Adrenal gland (tissue), 5 donors: ENCODE measurements at regions not wholly inside any gene's neighbourhood (a gene's known extent, or its start where the extent isn't known, plus 50 kb on each side); places are given as distances from the start of the nearest gene placed in this dataset.

Experiments used
- POLR2A ChIP-seq, 2 donors: fragments of 450-650 bp; IDR thresholded peaks; one replicate each; pipeline ENCODE4 v1.6.1; 2017; ENCODE audit warnings: antibody characterized with exemption in 2 of 2, mild to moderate bottlenecking in 2 of 2, moderate library complexity in 1 of 2
- TF ChIP-seq, protein P1 (sequence below), 6 experiments: fragments of 450-650 bp in 4 of 6; fragments of 200-600 bp in 2 of 6; sonication (generic) in 1 of 6; IDR thresholded peaks; 1 replicate in 5 of 6; 2 replicates in 1 of 6; pipeline versions ENCODE4 v1.5.1 to v1.8.0; 2016 to 2021; ENCODE audit warnings: antibody characterized with exemption in 6 of 6, mild to moderate bottlenecking in 2 of 6, moderate library complexity in 1 of 6
- donor health status: DM: no; HTN: no; CAD: no.

DNA sequence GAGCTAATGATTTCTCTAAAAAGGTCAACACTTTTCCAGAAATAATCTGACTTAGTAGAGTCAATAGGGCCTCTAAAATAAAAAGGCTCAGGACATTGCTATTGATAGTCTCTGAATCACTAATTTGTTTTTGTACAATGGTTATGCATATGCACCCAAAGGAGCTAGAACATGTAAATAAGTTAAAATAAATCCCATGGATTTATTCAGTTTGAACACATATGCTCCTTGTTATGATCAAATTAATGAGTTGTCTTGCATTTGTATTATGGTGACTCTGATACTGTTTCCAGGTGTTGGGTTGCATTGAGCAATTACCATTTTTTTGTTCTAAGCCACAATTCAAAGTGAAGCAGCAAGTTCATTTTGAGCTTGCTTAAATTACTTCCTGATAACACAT, 276.0 kb upstream of the TUSC1 start:
- TF ChIP-seq, protein P1, sequence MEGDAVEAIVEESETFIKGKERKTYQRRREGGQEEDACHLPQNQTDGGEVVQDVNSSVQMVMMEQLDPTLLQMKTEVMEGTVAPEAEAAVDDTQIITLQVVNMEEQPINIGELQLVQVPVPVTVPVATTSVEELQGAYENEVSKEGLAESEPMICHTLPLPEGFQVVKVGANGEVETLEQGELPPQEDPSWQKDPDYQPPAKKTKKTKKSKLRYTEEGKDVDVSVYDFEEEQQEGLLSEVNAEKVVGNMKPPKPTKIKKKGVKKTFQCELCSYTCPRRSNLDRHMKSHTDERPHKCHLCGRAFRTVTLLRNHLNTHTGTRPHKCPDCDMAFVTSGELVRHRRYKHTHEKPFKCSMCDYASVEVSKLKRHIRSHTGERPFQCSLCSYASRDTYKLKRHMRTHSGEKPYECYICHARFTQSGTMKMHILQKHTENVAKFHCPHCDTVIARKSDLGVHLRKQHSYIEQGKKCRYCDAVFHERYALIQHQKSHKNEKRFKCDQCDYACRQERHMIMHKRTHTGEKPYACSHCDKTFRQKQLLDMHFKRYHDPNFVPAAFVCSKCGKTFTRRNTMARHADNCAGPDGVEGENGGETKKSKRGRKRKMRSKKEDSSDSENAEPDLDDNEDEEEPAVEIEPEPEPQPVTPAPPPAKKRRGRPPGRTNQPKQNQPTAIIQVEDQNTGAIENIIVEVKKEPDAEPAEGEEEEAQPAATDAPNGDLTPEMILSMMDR (IDR thresholded peaks at IDR 0.05): no peak
- TF ChIP-seq POLR2A (IDR thresholded peaks at IDR 0.05): no peak
